HL-60 (cell line): ENCODE measurements at regions not wholly inside any gene's neighbourhood (a gene's known extent, or its start where the extent isn't known, plus 50 kb on each side); places are given as distances from the start of the nearest gene placed in this dataset.

Experiments used
- DNase-seq, 2 experiments: peaks; one replicate each; pipeline ENCODE4 v3.0.0-alpha.2; 2010 to 2020; ENCODE audit warnings: low read depth in 1 of 2, low spot score in 1 of 2
- H3K27ac ChIP-seq: fragments of 250-450 bp; sonication (Bioruptor Pico); replicated peaks from 2 replicates; pipeline ENCODE4 v1.5.1; 2020; ENCODE audit warnings: mild to moderate bottlenecking, moderate library complexity
- H3K27me3 ChIP-seq: fragments of 250-450 bp; sonication (Bioruptor Pico); 2 replicates; pipeline ENCODE4 v1.5.1; 2021; ENCODE audit warnings: mild to moderate bottlenecking, moderate library complexity; ENCODE audit not compliant: insufficient read depth, poor library complexity, severe bottlenecking
- H3K4me3 ChIP-seq: replicated peaks from 2 replicates; pipeline ENCODE4 v1.5.1; 2011; ENCODE audit warnings: mild to moderate bottlenecking, control low read depth, low read length; ENCODE audit not compliant: insufficient read depth
- CTCF ChIP-seq: IDR thresholded peaks from one replicate; pipeline ENCODE4 v1.5.1; 2011; ENCODE audit warnings: low read length, control low read depth, inconsistent platforms; ENCODE audit not compliant: insufficient read depth
- GABPA ChIP-seq: IDR thresholded peaks from 2 replicates; pipeline ENCODE4 v1.6.1; 2012; ENCODE audit warnings: low read depth
- POLR2AphosphoS5 ChIP-seq: IDR thresholded peaks from 2 replicates; pipeline ENCODE4 v1.6.1; 2012; ENCODE audit warnings: low read depth
- SPI1 ChIP-seq: IDR thresholded peaks from 2 replicates; pipeline ENCODE4 v1.6.1; 2012; ENCODE audit warnings: low read depth, mild to moderate bottlenecking, borderline replicate concordance
- TF ChIP-seq, protein P1 (sequence below): IDR thresholded peaks from 2 replicates; pipeline ENCODE4 v1.6.1; 2012; ENCODE audit warnings: low read depth; ENCODE audit not compliant: insufficient replicate concordance

DNA sequence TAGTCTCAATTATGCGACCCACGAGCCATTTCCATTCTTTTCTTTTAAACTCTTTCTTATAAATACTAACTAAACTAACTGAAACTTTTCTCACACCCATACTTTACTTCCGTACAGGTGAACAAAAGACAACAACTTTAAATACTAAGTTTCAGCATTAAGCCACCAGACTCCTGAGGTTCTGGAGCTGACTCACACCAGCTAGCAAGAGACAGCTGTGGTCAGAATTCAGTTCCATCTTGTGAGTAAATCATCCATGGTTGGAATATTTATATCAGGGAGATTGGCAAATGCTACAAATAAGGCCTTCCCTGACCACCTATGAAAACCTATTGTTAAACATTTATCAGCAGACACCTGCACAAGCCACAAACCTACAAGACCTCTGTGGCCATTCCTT, 897.0 kb downstream of the EFNB2 start:
- Histone ChIP-seq H3K27ac (no peak overlapping the region), H3K4me3 (no peak overlapping the region), H3K27me3 (no peaks in the 10 kb centered on the region)
- no peak for DNase-seq
- no peak for TF ChIP-seq POLR2AphosphoS5

DNA sequence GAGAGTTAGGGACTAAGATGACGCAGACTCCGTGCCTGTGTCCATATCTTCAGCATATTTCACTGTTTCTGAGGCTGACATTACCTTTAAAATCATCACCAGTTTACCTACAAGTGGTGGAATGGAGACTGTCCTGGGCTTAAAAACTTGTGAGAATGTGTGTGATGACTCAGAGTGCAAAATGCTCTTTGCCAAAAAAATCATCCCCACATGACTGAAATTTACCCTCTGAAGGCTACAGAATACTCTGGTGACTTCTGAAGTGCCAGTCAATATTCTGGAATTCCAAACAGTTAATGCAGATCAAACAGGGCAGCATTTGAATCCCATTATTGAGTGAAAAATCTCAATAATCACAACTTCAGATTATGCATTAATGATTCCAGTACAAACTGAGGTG, 901.4 kb downstream of the EFNB2 start:
- TF ChIP-seq CTCF (no peak), GABPA (no peak), POLR2AphosphoS5 (no peak), SPI1 (no peak)
- TF ChIP-seq, protein P1, sequence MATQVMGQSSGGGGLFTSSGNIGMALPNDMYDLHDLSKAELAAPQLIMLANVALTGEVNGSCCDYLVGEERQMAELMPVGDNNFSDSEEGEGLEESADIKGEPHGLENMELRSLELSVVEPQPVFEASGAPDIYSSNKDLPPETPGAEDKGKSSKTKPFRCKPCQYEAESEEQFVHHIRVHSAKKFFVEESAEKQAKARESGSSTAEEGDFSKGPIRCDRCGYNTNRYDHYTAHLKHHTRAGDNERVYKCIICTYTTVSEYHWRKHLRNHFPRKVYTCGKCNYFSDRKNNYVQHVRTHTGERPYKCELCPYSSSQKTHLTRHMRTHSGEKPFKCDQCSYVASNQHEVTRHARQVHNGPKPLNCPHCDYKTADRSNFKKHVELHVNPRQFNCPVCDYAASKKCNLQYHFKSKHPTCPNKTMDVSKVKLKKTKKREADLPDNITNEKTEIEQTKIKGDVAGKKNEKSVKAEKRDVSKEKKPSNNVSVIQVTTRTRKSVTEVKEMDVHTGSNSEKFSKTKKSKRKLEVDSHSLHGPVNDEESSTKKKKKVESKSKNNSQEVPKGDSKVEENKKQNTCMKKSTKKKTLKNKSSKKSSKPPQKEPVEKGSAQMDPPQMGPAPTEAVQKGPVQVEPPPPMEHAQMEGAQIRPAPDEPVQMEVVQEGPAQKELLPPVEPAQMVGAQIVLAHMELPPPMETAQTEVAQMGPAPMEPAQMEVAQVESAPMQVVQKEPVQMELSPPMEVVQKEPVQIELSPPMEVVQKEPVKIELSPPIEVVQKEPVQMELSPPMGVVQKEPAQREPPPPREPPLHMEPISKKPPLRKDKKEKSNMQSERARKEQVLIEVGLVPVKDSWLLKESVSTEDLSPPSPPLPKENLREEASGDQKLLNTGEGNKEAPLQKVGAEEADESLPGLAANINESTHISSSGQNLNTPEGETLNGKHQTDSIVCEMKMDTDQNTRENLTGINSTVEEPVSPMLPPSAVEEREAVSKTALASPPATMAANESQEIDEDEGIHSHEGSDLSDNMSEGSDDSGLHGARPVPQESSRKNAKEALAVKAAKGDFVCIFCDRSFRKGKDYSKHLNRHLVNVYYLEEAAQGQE = no peak
- Histone ChIP-seq H3K27ac (no peak overlapping the region), H3K4me3 (no peak overlapping the region), H3K27me3 (no peaks in the 10 kb centered on the region)
- DNase-seq = no peak

DNA sequence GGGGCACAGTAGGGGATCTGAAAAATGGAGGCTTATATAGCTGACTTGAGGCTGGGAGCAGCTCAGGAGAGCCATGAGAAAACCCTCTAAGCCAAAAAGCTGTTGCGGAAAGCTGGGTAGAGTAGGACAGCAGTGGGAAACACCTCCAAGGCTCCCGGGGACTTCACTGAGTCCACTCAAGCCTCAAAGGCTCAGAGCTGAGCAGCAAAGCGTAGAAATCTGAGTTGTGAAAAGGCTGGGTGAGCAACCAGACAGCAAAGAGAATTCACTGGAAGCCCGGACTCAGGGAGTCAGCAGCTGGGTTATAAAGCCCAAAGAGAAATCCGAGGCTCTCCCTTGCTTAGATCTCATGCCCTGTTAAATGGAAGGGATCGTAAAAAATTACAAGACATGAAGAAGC, 905.0 kb downstream of the EFNB2 start:
- Histone ChIP-seq H3K4me3 (no peak overlapping the region), H3K27ac (no peak overlapping the region), H3K27me3 (no peaks in the 10 kb centered on the region)
- no peak for DNase-seq
- TF ChIP-seq SPI1 (no peak), POLR2AphosphoS5 (no peak), GABPA (no peak), CTCF (no peak)
- TF ChIP-seq, protein P1 = no peak

- DNase-seq = no peak
- H3K4me3 ChIP-seq = no peak overlapping the region
- H3K27me3 ChIP-seq = no peaks in the 10 kb centered on the region
- H3K27ac ChIP-seq = no peak overlapping the region
- TF ChIP-seq GABPA (no peak), SPI1 (no peak), CTCF (no peak), POLR2AphosphoS5 (no peak)
- TF ChIP-seq, protein P1 = no peak
These were observed 908.2 kb downstream of the EFNB2 start for GRCh38 chr13:105627270-105627669.
